ENCODE measurements at regions not wholly inside any gene's neighbourhood (a gene's known extent, or its start where the extent isn't known, plus 50 kb on each side); places are given as distances from the start of the nearest gene placed in this dataset.
"Not testable (repeated sequence)": the region's sequence is repeated elsewhere in the genome, so short reads cannot be mapped to it uniquely, and the experiment has no call there.

DNA sequence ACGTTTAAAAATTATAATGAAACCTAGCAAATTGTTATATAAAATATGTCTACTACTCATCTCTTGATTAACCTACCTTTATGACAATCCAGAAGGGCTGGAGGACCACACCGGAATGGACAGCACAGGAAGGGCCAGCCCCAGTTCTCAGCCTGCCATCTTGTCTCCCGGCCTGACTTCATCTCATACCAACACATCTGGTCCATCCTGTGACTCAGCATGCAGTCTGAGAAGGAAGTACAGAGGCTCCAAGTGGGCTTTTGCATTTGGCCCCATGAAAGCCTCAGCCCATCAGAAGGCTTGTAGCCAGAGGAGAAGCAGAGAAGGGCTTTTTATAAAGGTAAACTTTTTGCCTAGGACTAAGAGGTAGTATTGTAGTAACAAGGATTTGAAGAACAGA lies 436.6 kb downstream of the MRPL39 start:
- Histone ChIP-seq H3K27me3 (ENCODE audit: insufficient read depth, low read length) (no peaks in the 10 kb centered on the region), H3K27ac (ENCODE audit: low read depth, low read length) (no peak overlapping the region), H3K4me3 (ENCODE audit: low read depth, low read length) (no peak overlapping the region), H2AFZ (ENCODE audit: low read length, unreplicated experiment) (no peak overlapping the region), H3K4me1 (ENCODE audit: control insufficient read depth, insufficient read depth, low read length, unreplicated experiment) (no peaks in the 10 kb centered on the region), H3K36me3 (ENCODE audit: insufficient read depth, low read length) (no peaks in the 10 kb centered on the region), H3K79me2 (ENCODE audit: control insufficient read depth, insufficient read depth, low read length, unreplicated experiment) (no peaks in the 10 kb centered on the region)

DNA sequence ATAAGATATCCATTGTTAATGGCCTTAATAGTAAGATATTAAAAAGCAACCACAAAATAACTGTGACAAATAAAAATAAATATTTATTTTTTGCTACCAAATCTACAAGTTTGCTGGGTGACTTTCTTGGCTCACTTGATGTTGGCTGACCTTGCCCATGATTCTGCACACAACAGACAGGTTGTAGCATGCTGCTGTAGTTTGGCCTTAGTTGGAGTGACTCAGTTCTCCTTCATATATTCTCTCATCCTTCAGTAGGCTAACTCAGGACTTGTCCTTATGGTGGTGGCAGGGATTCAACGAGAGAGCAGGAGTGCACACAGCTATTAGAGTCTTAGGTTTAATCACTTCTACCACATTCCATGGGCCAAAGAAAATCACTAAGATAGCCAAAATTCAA lies 437.9 kb downstream of the MRPL39 start:
- no peak overlapping the region for H2AFZ ChIP-seq (ENCODE audit: low read length, unreplicated experiment)
- H3K79me2 ChIP-seq (ENCODE audit: control insufficient read depth, insufficient read depth, low read length, unreplicated experiment) = no peaks in the 10 kb centered on the region
- H3K36me3 ChIP-seq (ENCODE audit: insufficient read depth, low read length) = no peaks in the 10 kb centered on the region
- H3K27ac ChIP-seq (ENCODE audit: low read depth, low read length) = no peak overlapping the region
- no peaks in the 10 kb centered on the region for H3K27me3 ChIP-seq (ENCODE audit: insufficient read depth, low read length)
- no peak overlapping the region for H3K4me3 ChIP-seq (ENCODE audit: low read depth, low read length)
- no peaks in the 10 kb centered on the region for H3K4me1 ChIP-seq (ENCODE audit: control insufficient read depth, insufficient read depth, low read length, unreplicated experiment)

DNA sequence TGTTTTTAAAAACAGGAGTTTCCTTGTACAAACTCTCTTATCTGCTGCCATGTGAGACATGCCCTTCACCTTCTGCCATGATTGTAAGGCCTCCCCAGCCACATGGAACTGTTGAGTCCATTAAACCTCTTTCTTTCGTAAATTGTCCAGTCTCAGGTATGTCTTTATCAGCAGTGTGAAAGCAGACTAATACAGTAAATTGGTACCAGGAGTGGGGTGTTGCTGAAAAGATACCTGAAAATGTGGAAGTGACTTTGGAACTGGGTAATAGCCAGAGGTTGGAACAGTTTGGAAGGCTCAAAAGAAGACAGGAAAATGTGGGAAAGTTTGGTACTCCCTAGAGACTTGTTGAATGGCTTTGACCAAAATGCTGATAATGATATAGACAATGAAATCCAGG lies 440.4 kb downstream of the MRPL39 start:
- H3K79me2 ChIP-seq (ENCODE audit: control insufficient read depth, insufficient read depth, low read length, unreplicated experiment); H3K4me1 ChIP-seq (ENCODE audit: control insufficient read depth, insufficient read depth, low read length, unreplicated experiment); H3K27me3 ChIP-seq (ENCODE audit: insufficient read depth, low read length); H3K4me3 ChIP-seq (ENCODE audit: low read depth, low read length); H2AFZ ChIP-seq (ENCODE audit: low read length, unreplicated experiment); H3K27ac ChIP-seq (ENCODE audit: low read depth, low read length); H3K36me3 ChIP-seq (ENCODE audit: insufficient read depth, low read length): not testable (repeated sequence)

DNA sequence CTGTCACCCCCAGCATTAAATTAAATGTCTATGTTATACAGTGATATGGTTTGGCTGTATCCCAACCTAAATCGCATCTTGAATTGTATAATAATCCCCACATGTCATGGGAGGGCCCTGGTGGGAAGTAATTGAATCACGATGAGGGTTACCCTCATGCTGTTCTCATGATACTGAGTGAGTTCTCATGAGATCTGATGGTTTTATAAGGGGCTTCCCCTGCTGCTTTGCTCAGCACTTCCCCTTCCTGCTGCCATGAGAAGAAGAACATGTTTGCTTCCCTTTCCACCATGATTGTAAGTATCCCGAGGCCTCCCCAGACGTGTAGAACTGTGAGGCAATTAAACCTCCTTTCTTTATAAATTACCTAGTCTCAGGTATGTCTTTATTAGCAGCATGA lies 445.7 kb downstream of the MRPL39 start:
- H2AFZ ChIP-seq (ENCODE audit: low read length, unreplicated experiment) = no peak overlapping the region
- H3K4me3 ChIP-seq (ENCODE audit: low read depth, low read length) = no peak overlapping the region
- no peak overlapping the region for H3K27ac ChIP-seq (ENCODE audit: low read depth, low read length)
- no peaks in the 10 kb centered on the region for H3K4me1 ChIP-seq (ENCODE audit: control insufficient read depth, insufficient read depth, low read length, unreplicated experiment)
- H3K27me3 ChIP-seq (ENCODE audit: insufficient read depth, low read length) = no peaks in the 10 kb centered on the region
- H3K36me3 ChIP-seq (ENCODE audit: insufficient read depth, low read length) = no peaks in the 10 kb centered on the region
- H3K79me2 ChIP-seq (ENCODE audit: control insufficient read depth, insufficient read depth, low read length, unreplicated experiment) = no peaks in the 10 kb centered on the region

DNA sequence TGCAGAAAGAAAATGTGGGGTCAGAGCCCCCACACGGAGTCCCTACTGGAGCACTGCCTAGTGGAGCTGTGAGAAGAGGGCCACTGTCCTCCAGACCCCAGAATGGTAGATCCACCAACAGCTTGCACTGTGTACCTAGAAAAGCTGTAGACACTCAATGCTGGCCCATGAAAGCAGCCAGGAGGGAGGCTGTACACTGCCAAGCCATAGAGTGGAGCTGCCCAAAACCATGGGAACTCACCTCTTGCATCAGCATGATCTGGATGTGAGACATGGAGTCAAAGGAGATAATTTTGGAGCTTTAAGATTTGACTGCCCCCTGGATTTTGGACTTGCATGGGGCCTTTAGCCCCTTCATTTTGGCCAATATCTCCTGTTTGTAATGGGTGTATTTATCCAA lies 452.3 kb downstream of the MRPL39 start:
- not testable (repeated sequence) for H3K4me1 ChIP-seq (ENCODE audit: control insufficient read depth, insufficient read depth, low read length, unreplicated experiment); H3K27me3 ChIP-seq (ENCODE audit: insufficient read depth, low read length); H3K79me2 ChIP-seq (ENCODE audit: control insufficient read depth, insufficient read depth, low read length, unreplicated experiment); H3K36me3 ChIP-seq (ENCODE audit: insufficient read depth, low read length); H3K4me3 ChIP-seq (ENCODE audit: low read depth, low read length); H3K27ac ChIP-seq (ENCODE audit: low read depth, low read length); H2AFZ ChIP-seq (ENCODE audit: low read length, unreplicated experiment)

DNA sequence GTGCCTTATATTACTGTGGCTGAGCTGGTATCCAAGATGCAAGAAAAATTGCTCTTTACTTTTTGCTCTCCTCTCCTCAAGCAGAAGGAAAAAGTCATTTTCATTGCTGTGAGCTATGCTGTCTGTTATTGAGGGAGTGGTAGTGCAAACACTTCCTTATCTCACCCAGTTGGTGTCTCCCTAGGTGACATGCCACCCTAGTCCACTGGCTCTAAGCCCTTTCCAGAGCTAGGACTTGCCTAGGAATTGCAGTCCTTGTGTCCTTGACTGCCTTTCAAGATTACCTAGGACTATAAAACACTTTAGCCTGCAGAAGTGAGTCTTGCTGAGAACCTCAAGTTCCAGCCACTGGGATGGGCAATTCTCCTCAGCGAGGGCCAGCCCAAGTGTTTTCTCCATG lies 458.3 kb downstream of the MRPL39 start:
- H3K4me1 ChIP-seq (ENCODE audit: control insufficient read depth, insufficient read depth, low read length, unreplicated experiment) = no peaks in the 10 kb centered on the region
- no peaks in the 10 kb centered on the region for H3K79me2 ChIP-seq (ENCODE audit: control insufficient read depth, insufficient read depth, low read length, unreplicated experiment)
- H3K36me3 ChIP-seq (ENCODE audit: insufficient read depth, low read length) = no peaks in the 10 kb centered on the region
- H3K27ac ChIP-seq (ENCODE audit: low read depth, low read length) = no peak overlapping the region
- H3K27me3 ChIP-seq (ENCODE audit: insufficient read depth, low read length) = no peaks in the 10 kb centered on the region
- H3K4me3 ChIP-seq (ENCODE audit: low read depth, low read length) = no peak overlapping the region
- no peak overlapping the region for H2AFZ ChIP-seq (ENCODE audit: low read length, unreplicated experiment)

DNA sequence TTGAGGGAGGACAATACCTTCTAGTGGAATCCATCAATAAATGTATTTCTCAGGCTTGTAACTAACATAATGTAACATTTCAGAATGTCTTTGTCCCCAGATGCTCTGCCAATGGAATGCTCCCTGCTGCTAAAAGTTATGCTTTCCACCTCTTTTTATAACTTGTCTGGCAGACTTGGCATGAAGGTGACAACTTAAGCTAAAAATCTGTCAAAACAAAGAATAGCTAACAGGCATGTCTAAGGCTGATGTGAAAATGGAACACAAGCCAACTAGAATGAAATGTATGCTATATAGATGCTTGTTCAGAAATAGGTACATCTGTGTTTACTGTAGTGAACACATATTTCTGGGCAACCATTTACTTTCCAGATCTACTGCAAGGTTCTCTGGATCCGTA lies 467.9 kb downstream of the MRPL39 start:
- Histone ChIP-seq H3K79me2 (ENCODE audit: control insufficient read depth, insufficient read depth, low read length, unreplicated experiment) (no peaks in the 10 kb centered on the region), H3K36me3 (ENCODE audit: insufficient read depth, low read length) (no peaks in the 10 kb centered on the region), H3K27me3 (ENCODE audit: insufficient read depth, low read length) (no peaks in the 10 kb centered on the region)

DNA sequence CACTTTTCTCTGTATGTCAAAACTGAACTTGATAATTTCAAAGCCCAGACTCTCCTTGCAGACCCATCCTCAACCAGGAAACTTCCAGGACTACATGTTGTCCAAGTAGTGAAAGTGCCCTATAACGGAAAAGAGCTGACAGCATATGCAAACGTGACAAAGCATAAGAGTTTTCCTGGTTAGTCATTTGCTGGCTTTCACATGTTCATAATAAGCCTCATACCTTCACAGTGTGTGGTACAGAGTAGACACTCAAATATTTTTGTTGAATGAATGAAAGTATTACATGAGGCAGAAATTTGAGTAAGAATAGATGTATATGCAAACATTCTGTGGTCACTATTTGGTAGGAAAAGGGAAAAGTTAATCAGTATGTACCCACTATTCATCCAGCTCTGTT lies 473.3 kb downstream of the MRPL39 start:
- no peaks in the 10 kb centered on the region for H3K27me3 ChIP-seq (ENCODE audit: insufficient read depth, low read length)
- H3K27ac ChIP-seq (ENCODE audit: low read depth, low read length) = no peak overlapping the region
- H3K4me1 ChIP-seq (ENCODE audit: control insufficient read depth, insufficient read depth, low read length, unreplicated experiment) = no peaks in the 10 kb centered on the region
- H3K79me2 ChIP-seq (ENCODE audit: control insufficient read depth, insufficient read depth, low read length, unreplicated experiment) = no peaks in the 10 kb centered on the region
- no peak overlapping the region for H2AFZ ChIP-seq (ENCODE audit: low read length, unreplicated experiment)
- H3K36me3 ChIP-seq (ENCODE audit: insufficient read depth, low read length) = no peaks in the 10 kb centered on the region
- no peak overlapping the region for H3K4me3 ChIP-seq (ENCODE audit: low read depth, low read length)

More for the DNA sequence above, 467.9 kb downstream of the MRPL39 start:
- H3K27ac ChIP-seq (ENCODE audit: low read depth, low read length) = no peak overlapping the region
- no peak overlapping the region for H2AFZ ChIP-seq (ENCODE audit: low read length, unreplicated experiment)
- no peaks in the 10 kb centered on the region for H3K4me1 ChIP-seq (ENCODE audit: control insufficient read depth, insufficient read depth, low read length, unreplicated experiment)
- H3K4me3 ChIP-seq (ENCODE audit: low read depth, low read length) = no peak overlapping the region

DNA sequence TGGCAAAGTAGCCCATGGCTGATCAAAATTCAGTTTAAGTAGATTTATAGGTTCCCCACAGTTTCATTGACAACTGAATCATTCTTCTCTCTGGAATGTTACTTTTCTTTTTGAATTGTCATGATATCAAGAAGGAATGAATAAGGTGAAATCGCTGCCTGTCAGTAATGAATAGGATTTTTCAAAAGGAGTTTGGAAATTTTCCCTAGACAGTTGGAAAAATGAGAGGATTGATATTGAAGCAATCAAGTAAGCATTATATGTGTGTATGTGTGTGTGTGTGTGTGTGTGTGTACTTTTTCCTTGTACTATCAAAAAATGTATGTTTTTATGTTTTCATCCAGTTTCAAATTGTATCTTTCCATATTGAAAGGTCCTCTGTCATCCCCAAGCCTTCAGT lies 479.5 kb downstream of the MRPL39 start:
- Histone ChIP-seq H2AFZ (ENCODE audit: low read length, unreplicated experiment) (no peak overlapping the region), H3K79me2 (ENCODE audit: control insufficient read depth, insufficient read depth, low read length, unreplicated experiment) (no peaks in the 10 kb centered on the region), H3K27me3 (ENCODE audit: insufficient read depth, low read length) (no peaks in the 10 kb centered on the region), H3K27ac (ENCODE audit: low read depth, low read length) (no peak overlapping the region), H3K4me3 (ENCODE audit: low read depth, low read length) (no peak overlapping the region), H3K36me3 (ENCODE audit: insufficient read depth, low read length) (no peaks in the 10 kb centered on the region), H3K4me1 (ENCODE audit: control insufficient read depth, insufficient read depth, low read length, unreplicated experiment) (no peaks in the 10 kb centered on the region)

DNA sequence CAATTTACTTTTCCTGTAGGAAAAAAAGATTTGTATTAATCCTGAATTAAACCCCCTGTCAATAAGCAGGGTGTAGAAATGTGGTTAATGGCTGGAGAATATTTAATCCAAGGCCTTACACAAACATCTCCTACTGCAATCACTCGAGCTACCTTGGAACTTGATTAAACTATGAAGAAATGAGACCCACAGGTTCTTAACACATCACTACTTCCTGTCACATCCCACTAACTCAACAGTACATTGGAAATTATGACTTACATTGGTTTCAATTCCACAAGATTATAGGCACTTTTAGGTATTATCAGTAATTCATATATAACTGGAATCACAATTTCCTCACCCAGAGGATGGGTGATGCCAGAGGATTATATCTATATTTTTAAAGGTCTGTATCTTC lies 480.3 kb downstream of the MRPL39 start:
- Histone ChIP-seq H3K79me2 (ENCODE audit: control insufficient read depth, insufficient read depth, low read length, unreplicated experiment) (no peaks in the 10 kb centered on the region), H3K4me1 (ENCODE audit: control insufficient read depth, insufficient read depth, low read length, unreplicated experiment) (no peaks in the 10 kb centered on the region), H3K27me3 (ENCODE audit: insufficient read depth, low read length) (no peaks in the 10 kb centered on the region), H3K27ac (ENCODE audit: low read depth, low read length) (no peak overlapping the region), H3K4me3 (ENCODE audit: low read depth, low read length) (no peak overlapping the region), H3K36me3 (ENCODE audit: insufficient read depth, low read length) (no peaks in the 10 kb centered on the region), H2AFZ (ENCODE audit: low read length, unreplicated experiment) (no peak overlapping the region)

DNA sequence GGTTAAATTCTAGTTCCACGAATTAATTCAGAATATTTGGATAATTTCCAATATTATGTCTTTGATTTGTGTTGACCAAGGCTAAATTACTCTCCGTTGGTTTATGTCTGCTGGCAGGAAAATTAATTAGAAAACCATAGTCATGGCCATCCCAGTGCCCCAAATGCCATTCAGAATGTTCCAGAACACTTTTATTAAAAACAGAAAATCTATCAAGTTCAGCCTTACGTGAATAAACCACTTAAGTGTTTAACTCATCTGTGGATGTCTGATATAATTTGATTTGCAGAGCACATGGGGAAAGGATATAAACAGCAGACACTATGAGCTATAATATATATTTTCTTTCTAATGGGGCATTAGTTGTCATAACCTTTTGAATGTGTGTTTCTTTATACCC lies 480.7 kb downstream of the MRPL39 start:
- Histone ChIP-seq H3K27me3 (ENCODE audit: insufficient read depth, low read length) (no peaks in the 10 kb centered on the region), H3K36me3 (ENCODE audit: insufficient read depth, low read length) (no peaks in the 10 kb centered on the region), H3K27ac (ENCODE audit: low read depth, low read length) (no peak overlapping the region), H2AFZ (ENCODE audit: low read length, unreplicated experiment) (no peak overlapping the region), H3K4me3 (ENCODE audit: low read depth, low read length) (no peak overlapping the region), H3K79me2 (ENCODE audit: control insufficient read depth, insufficient read depth, low read length, unreplicated experiment) (no peaks in the 10 kb centered on the region), H3K4me1 (ENCODE audit: control insufficient read depth, insufficient read depth, low read length, unreplicated experiment) (no peaks in the 10 kb centered on the region)

DNA sequence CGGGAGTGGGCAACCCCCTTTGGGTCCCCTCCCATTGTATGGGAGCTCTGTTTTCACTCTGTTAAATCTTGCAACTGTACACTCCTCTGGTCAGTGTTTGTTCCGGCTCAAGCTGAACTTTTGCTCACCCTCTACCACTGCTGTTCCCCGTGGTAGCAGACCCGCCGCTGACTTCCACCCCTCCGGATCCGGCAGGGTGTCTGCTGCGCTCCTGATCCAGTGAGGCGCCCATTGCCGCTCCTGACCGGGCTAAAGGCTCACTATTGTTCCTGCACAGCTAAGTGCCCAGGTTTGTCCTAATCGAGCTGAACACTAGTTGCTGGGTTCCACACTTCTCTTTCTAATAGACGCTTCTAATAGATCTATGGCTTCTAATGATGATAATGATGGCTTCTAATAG lies 488.6 kb downstream of the MRPL39 start:
- no peaks in the 10 kb centered on the region for H3K27me3 ChIP-seq (ENCODE audit: insufficient read depth, low read length)
- H3K4me1 ChIP-seq (ENCODE audit: control insufficient read depth, insufficient read depth, low read length, unreplicated experiment) = no peaks in the 10 kb centered on the region
- H2AFZ ChIP-seq (ENCODE audit: low read length, unreplicated experiment) = no peak overlapping the region
- H3K79me2 ChIP-seq (ENCODE audit: control insufficient read depth, insufficient read depth, low read length, unreplicated experiment) = no peaks in the 10 kb centered on the region
- H3K27ac ChIP-seq (ENCODE audit: low read depth, low read length) = no peak overlapping the region
- H3K36me3 ChIP-seq (ENCODE audit: insufficient read depth, low read length) = no peaks in the 10 kb centered on the region
- no peak overlapping the region for H3K4me3 ChIP-seq (ENCODE audit: low read depth, low read length)

All from ACC112 (cell line).